ENCODE measurements at regions not wholly inside any gene's neighbourhood (a gene's known extent, or its start where the extent isn't known, plus 50 kb on each side); places are given as distances from the start of the nearest gene placed in this dataset.

GRCh38 chr5:175246242-175246888 lies 197.6 kb downstream of the DRD1 start:
- Histone ChIP-seq H3K4me1 (ENCODE audit: control insufficient read depth in 1 of 2, low read depth in 2 of 2) (peaks cover 5 to 20% of the 10 kb centered on the region in 2 donors), H3K4me3 (no peak overlapping the region), H3K9me3 (no peaks in the 10 kb centered on the region), H3K27ac (peak overlapping the region; percentile 42 to 62), H3K27me3 (replicated peaks; ENCODE audit: insufficient read depth) (no peaks in the 10 kb centered on the region), H3K36me3 (no peaks in the 10 kb centered on the region)
- no peak for TF ChIP-seq CTCF (IDR thresholded peaks at IDR 0.05)
- peak; percentile 96 for ATAC-seq (ENCODE audit: insufficient number of reproducible peaks, low FRiP score, low read depth)
- peak; percentile 49 for DNase-seq (ENCODE audit: low spot score)

GRCh38 chr5:175243441-175243840 lies 200.5 kb downstream of the DRD1 start:
- H3K9me3 ChIP-seq = no peaks in the 10 kb centered on the region
- H3K4me1 ChIP-seq (ENCODE audit: control insufficient read depth in 1 of 2, low read depth in 2 of 2) = peaks cover 5 to 20% of the 10 kb centered on the region in 2 donors
- TF ChIP-seq CTCF (IDR thresholded peaks at IDR 0.05) = no peak
- no peaks in the 10 kb centered on the region for H3K27me3 ChIP-seq (replicated peaks; ENCODE audit: insufficient read depth)
- no peaks in the 10 kb centered on the region for H3K36me3 ChIP-seq
- DNase-seq (ENCODE audit: low spot score) (no peak), ATAC-seq (ENCODE audit: insufficient number of reproducible peaks, low FRiP score, low read depth) (no peak)
- no peak overlapping the region for H3K4me3 ChIP-seq
- H3K27ac ChIP-seq = no peak overlapping the region

- DNase-seq (ENCODE audit: low spot score) (no peak), ATAC-seq (ENCODE audit: insufficient number of reproducible peaks, low FRiP score, low read depth) (no peak)
- no peaks in the 10 kb centered on the region for H3K36me3 ChIP-seq
- H3K27me3 ChIP-seq (replicated peaks; ENCODE audit: insufficient read depth) = no peaks in the 10 kb centered on the region
- no peaks in the 10 kb centered on the region for H3K9me3 ChIP-seq
- peaks cover 3 to 20% of the 10 kb centered on the region in 2 donors for H3K4me1 ChIP-seq (ENCODE audit: control insufficient read depth in 1 of 2, low read depth in 2 of 2)
- no peak overlapping the region for H3K4me3 ChIP-seq
- H3K27ac ChIP-seq = no peak overlapping the region
- TF ChIP-seq CTCF (IDR thresholded peaks at IDR 0.05) = no peak
These were observed 201.8 kb downstream of the DRD1 start for GRCh38 chr5:175242207-175242606.

- Histone ChIP-seq H3K36me3 (no peaks in the 10 kb centered on the region), H3K4me3 (no peak overlapping the region)
These were observed 205.7 kb downstream of the DRD1 start for GRCh38 chr5:175238326-175238725.

GRCh38 chr5:175236176-175236575 lies 207.8 kb downstream of the DRD1 start:
- H3K27me3 ChIP-seq (replicated peaks; ENCODE audit: insufficient read depth) = no peaks in the 10 kb centered on the region
- DNase-seq (ENCODE audit: low spot score) (no peak), ATAC-seq (ENCODE audit: insufficient number of reproducible peaks, low FRiP score, low read depth) (no peak)
- H3K36me3 ChIP-seq = no peaks in the 10 kb centered on the region
- no peak for TF ChIP-seq CTCF (IDR thresholded peaks at IDR 0.05)
- no peak overlapping the region for H3K27ac ChIP-seq
- H3K4me3 ChIP-seq = no peak overlapping the region
- no peaks in the 10 kb centered on the region for H3K9me3 ChIP-seq
- H3K4me1 ChIP-seq (ENCODE audit: control insufficient read depth in 1 of 2, low read depth in 2 of 2) = no peaks in the 10 kb centered on the region

More at GRCh38 chr5:175238326-175238725, 205.7 kb downstream of the DRD1 start:
- no peak for ATAC-seq (ENCODE audit: insufficient number of reproducible peaks, low FRiP score, low read depth)
- DNase-seq (ENCODE audit: low spot score) = no peak
- no peak overlapping the region for H3K27ac ChIP-seq
- H3K4me1 ChIP-seq (ENCODE audit: control insufficient read depth in 1 of 2, low read depth in 2 of 2) = no peaks in the 10 kb centered on the region
- TF ChIP-seq CTCF (IDR thresholded peaks at IDR 0.05) = no peak
- no peaks in the 10 kb centered on the region for H3K9me3 ChIP-seq
- no peaks in the 10 kb centered on the region for H3K27me3 ChIP-seq (replicated peaks; ENCODE audit: insufficient read depth)

Measured in thoracic aorta (tissue), 2 donors.